Brain microvascular endothelial cell (primary cell): ENCODE measurements at regions not wholly inside any gene's neighbourhood (a gene's known extent, or its start where the extent isn't known, plus 50 kb on each side); places are given as distances from the start of the nearest gene placed in this dataset.

Experiments used
- DNase-seq: peaks from one replicate; pipeline ENCODE4 v3.0.0-alpha.2; 2020
- H3K27ac ChIP-seq: fragments of 250-450 bp; sonication (Bioruptor Pico); 2 replicates; pipeline ENCODE4 v1.5.1; 2020; ENCODE audit warnings: mild to moderate bottlenecking, moderate library complexity
- H3K27me3 ChIP-seq: fragments of 250-450 bp; sonication (Bioruptor Pico); replicated peaks from 2 replicates; pipeline ENCODE4 v1.5.1; 2020; ENCODE audit warnings: mild to moderate bottlenecking
- H3K36me3 ChIP-seq: fragments of 250-450 bp; sonication (Bioruptor Pico); replicated peaks from 2 replicates; pipeline ENCODE4 v1.5.1; 2020; ENCODE audit warnings: mild to moderate bottlenecking
- H3K4me3 ChIP-seq: 2 replicates; pipeline ENCODE4 v1.5.1; 2011; ENCODE audit warnings: low read depth, mild to moderate bottlenecking, control low read depth, low read length, moderate library complexity
- CTCF ChIP-seq: IDR thresholded peaks from 2 replicates; pipeline ENCODE4 v1.5.1; 2011; ENCODE audit warnings: low read depth, mild to moderate bottlenecking, moderate library complexity, low read length, control low read depth, inconsistent platforms; ENCODE audit errors: missing control alignments
- in situ Hi-C: cut with HindIII; loops from 2 replicates; pipeline ENCODE4 v1.10.0; 2017; ENCODE audit warnings: low sequenced_read_pairs, low pct_ligation_motif_present

GRCh38 chr9:38158628-38159027 is 89.6 kb upstream of the SHB start:
- Histone ChIP-seq H3K36me3 (no peaks in the 10 kb centered on the region), H3K27me3 (peaks cover 2% of the 10 kb centered on the region), H3K27ac (no peak overlapping the region), H3K4me3 (no peak overlapping the region)
- DNase-seq = no peak
- in situ Hi-C loops = no loop called here
- no peak for TF ChIP-seq CTCF

- no peak overlapping the region for H3K4me3 ChIP-seq
- no peak for TF ChIP-seq CTCF
- peaks cover 2% of the 10 kb centered on the region for H3K27me3 ChIP-seq
- DNase-seq = no peak
- no peak overlapping the region for H3K27ac ChIP-seq
- no peaks in the 10 kb centered on the region for H3K36me3 ChIP-seq
- in situ Hi-C loops = no loop called here
These were observed 88.7 kb upstream of the SHB start for GRCh38 chr9:38157711-38158110.

DNA sequence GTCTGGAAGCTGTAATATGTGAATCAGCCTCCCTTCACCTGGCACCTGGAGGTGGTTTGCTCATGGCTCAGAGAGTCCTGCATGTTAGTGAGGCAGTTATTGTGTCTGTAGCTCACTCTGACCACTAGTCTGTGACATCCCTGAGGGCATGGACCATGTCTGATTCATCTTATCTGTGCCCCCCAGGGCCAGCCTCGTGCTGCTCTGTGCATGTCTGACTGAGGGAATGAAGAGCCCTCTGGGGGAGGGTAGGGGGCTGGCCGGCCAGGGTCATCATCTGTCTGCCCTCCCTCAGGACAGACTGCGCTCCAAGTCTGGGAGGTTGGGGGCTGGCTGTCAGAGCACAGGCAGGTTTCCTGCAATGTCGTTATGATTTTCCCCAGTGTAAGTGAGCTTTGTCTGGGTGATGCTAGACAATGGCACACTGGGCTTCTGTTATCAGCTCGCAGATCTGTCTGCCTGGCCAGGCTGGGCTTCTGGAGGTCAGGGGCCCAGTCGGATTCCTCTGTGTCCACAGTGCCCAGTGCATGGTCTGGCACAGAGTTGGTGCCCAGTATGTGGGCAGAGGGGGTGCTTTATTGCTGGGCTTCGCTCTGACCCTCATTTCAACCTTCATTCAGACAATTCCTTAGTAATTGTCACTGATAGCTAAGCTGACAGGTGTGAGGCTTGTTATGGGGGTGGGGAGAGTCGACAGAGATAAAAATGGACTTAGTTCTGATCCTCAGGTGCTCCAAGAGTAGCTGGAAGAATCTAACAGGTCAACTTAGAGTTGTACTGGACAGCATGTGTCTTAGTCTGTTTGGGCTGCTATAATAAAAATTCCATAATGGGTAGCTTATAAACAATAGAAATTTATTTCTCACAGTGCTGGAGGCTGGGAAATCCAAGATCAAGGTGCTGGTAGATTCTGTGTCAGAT is 85.7 kb upstream of the SHB start:
- no peaks in the 10 kb centered on the region for H3K36me3 ChIP-seq
- in situ Hi-C loops = no loop called here

DNA sequence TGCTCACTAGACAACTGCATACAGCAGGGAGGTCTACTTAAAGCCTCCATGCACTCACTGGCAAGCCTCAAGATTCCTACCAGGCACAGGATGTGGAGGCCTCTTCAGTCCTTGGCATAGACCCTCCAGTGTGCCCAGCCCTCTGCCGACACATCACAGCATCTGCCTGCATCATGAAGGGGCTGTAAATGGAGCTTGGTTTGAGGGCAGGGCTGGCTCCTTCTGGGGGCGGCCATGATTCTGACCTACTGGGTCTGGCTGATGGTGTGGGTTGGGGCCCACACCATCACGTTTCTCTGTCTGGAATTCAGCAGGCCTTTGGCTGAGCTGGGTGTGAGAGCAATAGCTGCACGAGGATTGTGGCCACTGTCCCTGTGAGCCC is 84.9 kb upstream of the SHB start:
- no peak for DNase-seq
- in situ Hi-C loops = no loop called here
- no peaks in the 10 kb centered on the region for H3K36me3 ChIP-seq
- H3K27me3 ChIP-seq = peaks cover under 1% of the 10 kb centered on the region
- no peak for TF ChIP-seq CTCF
- no peak overlapping the region for H3K4me3 ChIP-seq
- no peak overlapping the region for H3K27ac ChIP-seq

More for the DNA sequence above, 85.7 kb upstream of the SHB start:
- no peak overlapping the region for H3K27ac ChIP-seq
- no peak overlapping the region for H3K4me3 ChIP-seq
- peak; percentile 4 for TF ChIP-seq CTCF
- DNase-seq = no peak
- no peaks in the 10 kb centered on the region for H3K27me3 ChIP-seq

GRCh38 chr9:38153152-38153909 is 84.3 kb upstream of the SHB start:
- Histone ChIP-seq H3K27me3 (peaks cover 3% of the 10 kb centered on the region), H3K27ac (no peak overlapping the region), H3K36me3 (no peaks in the 10 kb centered on the region), H3K4me3 (no peak overlapping the region)
- no peak for TF ChIP-seq CTCF
- no peak for DNase-seq
- in situ Hi-C loops = no loop called here
